GM20000 (cell line): ENCODE measurements at regions not wholly inside any gene's neighbourhood (a gene's known extent, or its start where the extent isn't known, plus 50 kb on each side); places are given as distances from the start of the nearest gene placed in this dataset.

Experiments
- DNase-seq: peaks from one replicate; pipeline ENCODE4 v3.0.0; 2012; ENCODE audit warnings: low spot score
- CTCF ChIP-seq: IDR thresholded peaks from 2 replicates; pipeline ENCODE4 v1.5.1; 2012; ENCODE audit warnings: mild to moderate bottlenecking, control low read depth; ENCODE audit errors: extremely low read depth, missing control alignments

GRCh38 chr1:69313118-69313517 lies 254.6 kb upstream of the LRRC7 start:
- no peak for DNase-seq
- TF ChIP-seq CTCF: no peak

GRCh38 chr1:69315416-69315815 lies 252.3 kb upstream of the LRRC7 start:
- no peak for DNase-seq
- TF ChIP-seq CTCF: no peak

- TF ChIP-seq CTCF: no peak
- DNase-seq: no peak
Observed at GRCh38 chr1:69315823-69316222, 251.9 kb upstream of the LRRC7 start.

- no peak for DNase-seq
- no peak for TF ChIP-seq CTCF
Observed at GRCh38 chr1:69319287-69319686, 248.4 kb upstream of the LRRC7 start.

GRCh38 chr1:69320757-69321211 lies 246.9 kb upstream of the LRRC7 start:
- peak; percentile 21 for DNase-seq
- TF ChIP-seq CTCF: no peak

- DNase-seq: no peak
Observed at GRCh38 chr1:69321311-69321710, 246.4 kb upstream of the LRRC7 start.

GRCh38 chr1:69328186-69328585 lies 239.5 kb upstream of the LRRC7 start:
- no peak for TF ChIP-seq CTCF
- DNase-seq: no peak

More at GRCh38 chr1:69321311-69321710, 246.4 kb upstream of the LRRC7 start:
- TF ChIP-seq CTCF: no peak
